ENCODE measurements at regions not wholly inside any gene's neighbourhood (a gene's known extent, or its start where the extent isn't known, plus 50 kb on each side); places are given as distances from the start of the nearest gene placed in this dataset.

DNA sequence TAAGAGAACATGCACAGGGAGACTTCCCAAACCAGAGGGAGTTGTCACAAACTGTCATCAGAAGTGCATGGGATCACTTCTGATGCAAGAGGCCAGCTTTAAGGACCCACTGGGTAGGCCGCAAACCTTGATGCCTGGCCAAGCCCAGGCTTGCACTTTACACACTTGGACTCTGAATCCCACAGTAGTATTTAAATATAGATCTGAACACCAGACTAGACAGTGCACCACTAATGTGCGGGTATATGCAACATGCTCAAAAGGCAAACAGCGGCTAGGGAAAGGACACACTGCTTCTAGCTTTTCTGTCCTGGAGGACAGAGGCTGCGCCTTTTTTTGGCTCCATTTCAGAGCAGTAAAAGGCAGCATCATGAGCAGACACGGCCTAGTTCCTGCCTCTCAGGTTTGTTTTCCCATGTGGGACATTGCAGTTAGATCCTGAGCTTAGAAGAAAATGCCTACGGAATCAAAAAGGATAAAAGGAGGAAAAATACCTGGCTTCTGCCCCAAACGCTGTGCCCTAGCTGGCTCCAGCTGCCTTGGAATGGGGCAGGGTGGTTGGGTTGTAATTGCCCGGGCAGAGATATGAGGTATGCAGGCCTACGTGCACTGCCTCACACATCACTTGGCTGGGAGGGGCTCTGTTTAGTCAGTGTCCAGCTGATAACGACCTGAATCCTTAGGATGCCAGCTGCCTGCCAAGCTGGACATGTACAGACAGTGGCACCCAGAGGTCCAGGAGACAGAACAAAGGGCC, 84.5 kb upstream of the EGLN3 start:
- TF ChIP-seq, protein P1, sequence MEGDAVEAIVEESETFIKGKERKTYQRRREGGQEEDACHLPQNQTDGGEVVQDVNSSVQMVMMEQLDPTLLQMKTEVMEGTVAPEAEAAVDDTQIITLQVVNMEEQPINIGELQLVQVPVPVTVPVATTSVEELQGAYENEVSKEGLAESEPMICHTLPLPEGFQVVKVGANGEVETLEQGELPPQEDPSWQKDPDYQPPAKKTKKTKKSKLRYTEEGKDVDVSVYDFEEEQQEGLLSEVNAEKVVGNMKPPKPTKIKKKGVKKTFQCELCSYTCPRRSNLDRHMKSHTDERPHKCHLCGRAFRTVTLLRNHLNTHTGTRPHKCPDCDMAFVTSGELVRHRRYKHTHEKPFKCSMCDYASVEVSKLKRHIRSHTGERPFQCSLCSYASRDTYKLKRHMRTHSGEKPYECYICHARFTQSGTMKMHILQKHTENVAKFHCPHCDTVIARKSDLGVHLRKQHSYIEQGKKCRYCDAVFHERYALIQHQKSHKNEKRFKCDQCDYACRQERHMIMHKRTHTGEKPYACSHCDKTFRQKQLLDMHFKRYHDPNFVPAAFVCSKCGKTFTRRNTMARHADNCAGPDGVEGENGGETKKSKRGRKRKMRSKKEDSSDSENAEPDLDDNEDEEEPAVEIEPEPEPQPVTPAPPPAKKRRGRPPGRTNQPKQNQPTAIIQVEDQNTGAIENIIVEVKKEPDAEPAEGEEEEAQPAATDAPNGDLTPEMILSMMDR (optimal IDR thresholded peaks at IDR 0.05 in 1 of 3, IDR thresholded peaks at IDR 0.05 in 1 of 3, conservative IDR thresholded peaks at IDR 0.05 in 1 of 3; ENCODE audit: extremely low read depth in 1 of 3, insufficient read depth in 2 of 3, low read length in 3 of 3), result no peak
- no peak for TF ChIP-seq EZH2 (IDR thresholded peaks at IDR 0.05; ENCODE audit: low read length)

All from keratinocyte (primary cell).